ACHN (cell line): ENCODE measurements at regions not wholly inside any gene's neighbourhood (a gene's known extent, or its start where the extent isn't known, plus 50 kb on each side); places are given as distances from the start of the nearest gene placed in this dataset.

Experiments used
- DNase-seq: peaks from one replicate; pipeline ENCODE4 v3.0.0-alpha.2; 2015
- in situ Hi-C: cut with HindIII; loops from 2 replicates; pipeline ENCODE4 v1.10.0; 2017; ENCODE audit warnings: low sequenced_read_pairs, low pct_ligation_motif_present, low pct_unique_long_range_greater_than_20kb

- in situ Hi-C loops: no loop called here
- no peak for DNase-seq
Observed at GRCh38 chr5:173734716-173735115, 118.3 kb upstream of the BOD1 start.

- DNase-seq: no peak
- in situ Hi-C loops: no loop called here
Observed at GRCh38 chr5:173735184-173735583, 118.7 kb upstream of the BOD1 start.

GRCh38 chr5:173735691-173736090 is 119.2 kb upstream of the BOD1 start:
- in situ Hi-C loops: no loop called here
- no peak for DNase-seq

GRCh38 chr5:173736374-173736773 is 119.9 kb upstream of the BOD1 start:
- in situ Hi-C loops: no loop called here
- no peak for DNase-seq

GRCh38 chr5:173736923-173737412 is 120.5 kb upstream of the BOD1 start:
- in situ Hi-C loops: no loop called here
- DNase-seq: no peak

- in situ Hi-C loops: no loop called here
- DNase-seq: no peak
Observed at GRCh38 chr5:173739741-173740140, 123.3 kb upstream of the BOD1 start.

- DNase-seq: no peak
- in situ Hi-C loops: no loop called here
Observed at GRCh38 chr5:173740400-173740799, 124.0 kb upstream of the BOD1 start.

- in situ Hi-C loops: no loop called here
- DNase-seq: no peak
Observed at GRCh38 chr5:173741087-173741486, 124.6 kb upstream of the BOD1 start.

- no peak for DNase-seq
- in situ Hi-C loops: no loop called here
Observed at GRCh38 chr5:173741729-173742431, 125.4 kb upstream of the BOD1 start.

GRCh38 chr5:173742432-173742816 is 126.0 kb upstream of the BOD1 start:
- in situ Hi-C loops: no loop called here

GRCh38 chr5:173743641-173744343 is 127.3 kb upstream of the BOD1 start:
- DNase-seq: no peak
- in situ Hi-C loops: no loop called here

More at GRCh38 chr5:173742432-173742816, 126.0 kb upstream of the BOD1 start:
- no peak for DNase-seq

- in situ Hi-C loops: no loop called here
- no peak for DNase-seq
Observed at GRCh38 chr5:173744551-173744950, 128.1 kb upstream of the BOD1 start.

GRCh38 chr5:173745123-173745522 is 128.7 kb upstream of the BOD1 start:
- DNase-seq: no peak
- in situ Hi-C loops: no loop called here

GRCh38 chr5:173745557-173745956 is 129.1 kb upstream of the BOD1 start:
- no peak for DNase-seq
- in situ Hi-C loops: no loop called here

- no peak for DNase-seq
- in situ Hi-C loops: no loop called here
Observed at GRCh38 chr5:173746047-173746646, 129.7 kb upstream of the BOD1 start.

- in situ Hi-C loops: no loop called here
- DNase-seq: no peak
Observed at GRCh38 chr5:173747876-173748275, 131.4 kb upstream of the BOD1 start.

GRCh38 chr5:173750538-173751265 is 134.3 kb upstream of the BOD1 start:
- DNase-seq: no peak
- in situ Hi-C loops: no loop called here

- in situ Hi-C loops: no loop called here
- DNase-seq: no peak
Observed at GRCh38 chr5:173751266-173751600, 134.8 kb upstream of the BOD1 start.

- DNase-seq: no peak
Observed at GRCh38 chr5:173752653-173753052, 135.5 kb upstream of the CPEB4 start.

More at GRCh38 chr5:173752653-173753052, 135.5 kb upstream of the CPEB4 start:
- in situ Hi-C loops: no loop called here
